ENCODE measurements at regions not wholly inside any gene's neighbourhood (a gene's known extent, or its start where the extent isn't known, plus 50 kb on each side); places are given as distances from the start of the nearest gene placed in this dataset.

- TF ChIP-seq POLR2A (IDR thresholded peaks at IDR 0.05) = no peak
- no peak for TF ChIP-seq CTCF (IDR thresholded peaks at IDR 0.05)
Observed at GRCh38 chr3:182711853-182712252, 81.5 kb upstream of the ATP11B start.

All from vagina (tissue), 2 donors.